ENCODE measurements at regions not wholly inside any gene's neighbourhood (a gene's known extent, or its start where the extent isn't known, plus 50 kb on each side); places are given as distances from the start of the nearest gene placed in this dataset.

GRCh38 chr4:189060104-189060503 is 880.6 kb upstream of the FRG1 start:
- H3K9me3 ChIP-seq (ENCODE audit: control insufficient read depth, insufficient read depth, low read depth, low read length), result peaks cover 2% of the 10 kb centered on the region; the same call in 1 of the 2 replicates
- CTCF ChIA-PET, result no interaction called here
- POLR2A ChIA-PET, result no interaction called here

GRCh38 chr4:189062047-189062820 is 878.4 kb upstream of the FRG1 start:
- intact Hi-C loops (cut with micrococcal nuclease; ENCODE audit: unreplicated experiment) (no loop called here), in situ Hi-C loops (cut with HindIII; ENCODE audit: low pct_unique_long_range_greater_than_20kb, low sequenced_read_pairs) (no loop called here)
- TF ChIP-seq POLR2AphosphoS5 (IDR thresholded peaks at IDR 0.05; ENCODE audit: low read depth, low read length) (no peak), SIN3A (IDR thresholded peaks at IDR 0.05; ENCODE audit: borderline replicate concordance, insufficient read depth, low read depth, low read length) (no peak), CTCF (IDR thresholded peaks at IDR 0.05) (no peak), TCF7L2 (IDR thresholded peaks at IDR 0.05; ENCODE audit: low read depth, low read length) (no peak)
- TF ChIP-seq, protein P1, sequence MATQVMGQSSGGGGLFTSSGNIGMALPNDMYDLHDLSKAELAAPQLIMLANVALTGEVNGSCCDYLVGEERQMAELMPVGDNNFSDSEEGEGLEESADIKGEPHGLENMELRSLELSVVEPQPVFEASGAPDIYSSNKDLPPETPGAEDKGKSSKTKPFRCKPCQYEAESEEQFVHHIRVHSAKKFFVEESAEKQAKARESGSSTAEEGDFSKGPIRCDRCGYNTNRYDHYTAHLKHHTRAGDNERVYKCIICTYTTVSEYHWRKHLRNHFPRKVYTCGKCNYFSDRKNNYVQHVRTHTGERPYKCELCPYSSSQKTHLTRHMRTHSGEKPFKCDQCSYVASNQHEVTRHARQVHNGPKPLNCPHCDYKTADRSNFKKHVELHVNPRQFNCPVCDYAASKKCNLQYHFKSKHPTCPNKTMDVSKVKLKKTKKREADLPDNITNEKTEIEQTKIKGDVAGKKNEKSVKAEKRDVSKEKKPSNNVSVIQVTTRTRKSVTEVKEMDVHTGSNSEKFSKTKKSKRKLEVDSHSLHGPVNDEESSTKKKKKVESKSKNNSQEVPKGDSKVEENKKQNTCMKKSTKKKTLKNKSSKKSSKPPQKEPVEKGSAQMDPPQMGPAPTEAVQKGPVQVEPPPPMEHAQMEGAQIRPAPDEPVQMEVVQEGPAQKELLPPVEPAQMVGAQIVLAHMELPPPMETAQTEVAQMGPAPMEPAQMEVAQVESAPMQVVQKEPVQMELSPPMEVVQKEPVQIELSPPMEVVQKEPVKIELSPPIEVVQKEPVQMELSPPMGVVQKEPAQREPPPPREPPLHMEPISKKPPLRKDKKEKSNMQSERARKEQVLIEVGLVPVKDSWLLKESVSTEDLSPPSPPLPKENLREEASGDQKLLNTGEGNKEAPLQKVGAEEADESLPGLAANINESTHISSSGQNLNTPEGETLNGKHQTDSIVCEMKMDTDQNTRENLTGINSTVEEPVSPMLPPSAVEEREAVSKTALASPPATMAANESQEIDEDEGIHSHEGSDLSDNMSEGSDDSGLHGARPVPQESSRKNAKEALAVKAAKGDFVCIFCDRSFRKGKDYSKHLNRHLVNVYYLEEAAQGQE (IDR thresholded peaks at IDR 0.05; ENCODE audit: insufficient read depth in 1 of 2, low read depth in 2 of 2, low read length in 1 of 2), result no peak
- BruUV-seq (replicated peaks), result no TSS peak
- Histone ChIP-seq H3K9me3 (ENCODE audit: control insufficient read depth, insufficient read depth, low read depth, low read length) (peaks cover 2% of the 10 kb centered on the region; the same call in 1 of the 2 replicates), H3K36me3 (ENCODE audit: control insufficient read depth, insufficient read depth, low read length) (no peaks in the 10 kb centered on the region), H3K27ac (ENCODE audit: low read length) (no peak overlapping the region), H3K4me3 (ENCODE audit: low read depth in 2 of 2, low read length in 2 of 2) (no peak overlapping the region), H3K4me1 (ENCODE audit: control insufficient read depth, insufficient read depth, low read length) (no peaks in the 10 kb centered on the region), H3K27me3 (ENCODE audit: control insufficient read depth, insufficient read depth, low read length) (no peaks in the 10 kb centered on the region)
- ChIA-PET POLR2A (no interaction called here), CTCF (no interaction called here)
- DNase-seq (ENCODE audit: low read depth, low spot score) (no peak), ATAC-seq (no peak)

More at GRCh38 chr4:189060104-189060503, 880.6 kb upstream of the FRG1 start:
- H3K27me3 ChIP-seq (ENCODE audit: control insufficient read depth, insufficient read depth, low read length), result no peaks in the 10 kb centered on the region
- no peaks in the 10 kb centered on the region for H3K4me1 ChIP-seq (ENCODE audit: control insufficient read depth, insufficient read depth, low read length)
- in situ Hi-C loops (cut with HindIII; ENCODE audit: low pct_unique_long_range_greater_than_20kb, low sequenced_read_pairs) (no loop called here), intact Hi-C loops (cut with micrococcal nuclease; ENCODE audit: unreplicated experiment) (no loop called here)
- no peak for TF ChIP-seq TCF7L2 (IDR thresholded peaks at IDR 0.05; ENCODE audit: low read depth, low read length)
- TF ChIP-seq POLR2AphosphoS5 (IDR thresholded peaks at IDR 0.05; ENCODE audit: low read depth, low read length), result no peak
- TF ChIP-seq CTCF (IDR thresholded peaks at IDR 0.05), result no peak
- TF ChIP-seq, protein P1 (IDR thresholded peaks at IDR 0.05; ENCODE audit: insufficient read depth in 1 of 2, low read depth in 2 of 2, low read length in 1 of 2), result no peak
- TF ChIP-seq SIN3A (IDR thresholded peaks at IDR 0.05; ENCODE audit: borderline replicate concordance, insufficient read depth, low read depth, low read length), result no peak
- ATAC-seq (no peak), DNase-seq (ENCODE audit: low read depth, low spot score) (no peak)
- H3K36me3 ChIP-seq (ENCODE audit: control insufficient read depth, insufficient read depth, low read length), result no peaks in the 10 kb centered on the region
- no peak overlapping the region for H3K27ac ChIP-seq (ENCODE audit: low read length)
- no TSS peak for BruUV-seq (replicated peaks)
- no peak overlapping the region for H3K4me3 ChIP-seq (ENCODE audit: low read depth in 2 of 2, low read length in 2 of 2)
